KMS-11 (cell line): ENCODE measurements at regions not wholly inside any gene's neighbourhood (a gene's known extent, or its start where the extent isn't known, plus 50 kb on each side); places are given as distances from the start of the nearest gene placed in this dataset.

Source experiments
- H2AFZ ChIP-seq: fragments of 200-600 bp; sonication (generic); 2 replicates; pipeline ENCODE4 v1.6.1; 2016; ENCODE audit warnings: antibody characterized with exemption, mixed run types, low read depth
- H3K27ac ChIP-seq: fragments of 200-600 bp; sonication (generic); 2 replicates; pipeline ENCODE4 v1.6.1; 2016; ENCODE audit warnings: mild to moderate bottlenecking, mixed run types
- H3K27me3 ChIP-seq: fragments of 200-600 bp; sonication (generic); 2 replicates; pipeline ENCODE4 v1.6.1; 2017; ENCODE audit warnings: mild to moderate bottlenecking, low read depth, mixed run types, moderate library complexity; ENCODE audit not compliant: insufficient read depth
- H3K36me3 ChIP-seq: fragments of 200-600 bp; sonication (generic); 2 replicates; pipeline ENCODE4 v1.6.1; 2017; ENCODE audit warnings: mild to moderate bottlenecking, mixed run types; ENCODE audit not compliant: insufficient read depth
- H3K4me1 ChIP-seq: fragments of 200-600 bp; sonication (generic); 2 replicates; pipeline ENCODE4 v1.6.1; 2016; ENCODE audit warnings: mild to moderate bottlenecking, low read depth, mixed run types; ENCODE audit not compliant: poor library complexity, severe bottlenecking
- H3K4me2 ChIP-seq: fragments of 200-600 bp; sonication (generic); 2 replicates; pipeline ENCODE4 v1.7.0; 2016; ENCODE audit warnings: mild to moderate bottlenecking, mixed run types
- H3K4me3 ChIP-seq: fragments of 200-600 bp; sonication (generic); IDR thresholded peaks from 2 replicates; pipeline ENCODE4 v1.6.1; 2017; ENCODE audit warnings: low read depth, low read length, mixed read lengths; ENCODE audit not compliant: insufficient read depth
- H3K79me2 ChIP-seq: fragments of 200-600 bp; sonication (generic); 2 replicates; pipeline ENCODE4 v1.6.1; 2016; ENCODE audit warnings: low read depth, mixed run types; ENCODE audit not compliant: insufficient read depth
- H3K9ac ChIP-seq: fragments of 200-600 bp; sonication (generic); 2 replicates; pipeline ENCODE4 v1.6.1; 2016; ENCODE audit warnings: mild to moderate bottlenecking, mixed run types
- H4K20me1 ChIP-seq: fragments of 200-600 bp; sonication (generic); 2 replicates; pipeline ENCODE4 v1.6.1; 2016; ENCODE audit warnings: mild to moderate bottlenecking, mixed run types; ENCODE audit not compliant: insufficient read depth
- CTCF ChIP-seq: fragments of 200-600 bp; sonication (generic); conservative IDR thresholded peaks from 2 replicates; pipeline ENCODE4 v1.6.1; 2017; ENCODE audit warnings: low read depth, mild to moderate bottlenecking, antibody characterized with exemption, low read length, moderate library complexity, mixed read lengths

DNA sequence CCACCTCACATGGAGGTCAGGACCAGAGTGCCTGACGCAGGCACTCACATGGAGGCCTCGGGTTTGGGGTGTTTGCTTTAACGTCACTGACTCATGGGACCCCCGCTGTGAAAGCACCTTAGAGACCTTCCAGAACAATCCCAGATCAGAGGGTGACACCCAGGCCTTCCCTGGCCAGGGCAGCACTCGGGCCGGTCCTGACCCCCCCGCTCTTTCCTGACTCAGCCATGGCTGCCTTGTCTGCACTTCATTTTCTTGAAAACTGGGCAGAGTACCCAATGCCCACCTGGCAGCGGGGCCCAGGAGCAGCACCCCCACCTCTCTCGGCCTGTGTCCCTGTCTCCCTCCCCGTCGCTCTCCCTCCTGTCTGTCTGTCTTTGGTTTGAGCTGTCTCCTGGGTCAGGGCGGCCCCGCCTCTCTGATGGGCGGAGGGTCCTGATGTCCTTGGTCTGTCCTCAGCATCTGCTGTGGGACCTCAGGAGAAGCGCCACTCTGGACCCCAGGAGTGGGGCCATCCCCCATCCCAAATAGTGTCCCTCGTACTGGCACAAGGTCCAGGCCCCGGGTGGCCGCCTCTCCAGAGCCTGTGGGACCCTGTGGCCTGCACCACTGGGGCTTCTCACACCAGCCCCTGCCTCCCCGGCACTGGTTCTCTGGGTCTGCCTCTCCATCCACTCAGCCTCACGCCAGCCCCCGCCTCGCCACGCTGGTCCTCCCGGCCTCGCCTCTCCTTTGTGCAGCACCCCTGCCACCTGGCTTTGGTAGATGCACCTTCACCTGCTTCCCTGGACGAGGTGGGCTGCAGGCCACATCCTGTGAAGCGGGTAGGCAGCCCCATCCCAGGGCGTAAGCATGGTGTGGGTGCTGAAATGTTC, 55.9 kb upstream of the ZNF469 start:
- no peak for TF ChIP-seq CTCF

GRCh38 chr16:88327561-88328312, 55.0 kb upstream of the ZNF469 start:
- no peak overlapping the region for H3K4me2 ChIP-seq
- no peak overlapping the region for H3K9ac ChIP-seq
- H3K36me3 ChIP-seq, result no peaks in the 10 kb centered on the region
- TF ChIP-seq CTCF, result no peak
- H3K4me1 ChIP-seq, result no peaks in the 10 kb centered on the region
- peaks cover 33% of the 10 kb centered on the region; the same call in 1 of the 2 replicates for H3K27me3 ChIP-seq
- no peaks in the 10 kb centered on the region for H4K20me1 ChIP-seq
- no peaks in the 10 kb centered on the region for H3K79me2 ChIP-seq
- no peak overlapping the region for H2AFZ ChIP-seq
- H3K27ac ChIP-seq, result no peak overlapping the region
- H3K4me3 ChIP-seq, result no peak overlapping the region

More for the DNA sequence above, 55.9 kb upstream of the ZNF469 start:
- H3K4me2 ChIP-seq, result no peak overlapping the region
- no peaks in the 10 kb centered on the region for H3K4me1 ChIP-seq
- peaks cover 35% of the 10 kb centered on the region; the same call in 1 of the 2 replicates for H3K27me3 ChIP-seq
- no peak overlapping the region for H3K9ac ChIP-seq
- no peak overlapping the region for H3K4me3 ChIP-seq
- no peak overlapping the region for H3K27ac ChIP-seq
- H4K20me1 ChIP-seq, result no peaks in the 10 kb centered on the region
- no peaks in the 10 kb centered on the region for H3K79me2 ChIP-seq
- H3K36me3 ChIP-seq, result no peaks in the 10 kb centered on the region
- H2AFZ ChIP-seq, result no peak overlapping the region

DNA sequence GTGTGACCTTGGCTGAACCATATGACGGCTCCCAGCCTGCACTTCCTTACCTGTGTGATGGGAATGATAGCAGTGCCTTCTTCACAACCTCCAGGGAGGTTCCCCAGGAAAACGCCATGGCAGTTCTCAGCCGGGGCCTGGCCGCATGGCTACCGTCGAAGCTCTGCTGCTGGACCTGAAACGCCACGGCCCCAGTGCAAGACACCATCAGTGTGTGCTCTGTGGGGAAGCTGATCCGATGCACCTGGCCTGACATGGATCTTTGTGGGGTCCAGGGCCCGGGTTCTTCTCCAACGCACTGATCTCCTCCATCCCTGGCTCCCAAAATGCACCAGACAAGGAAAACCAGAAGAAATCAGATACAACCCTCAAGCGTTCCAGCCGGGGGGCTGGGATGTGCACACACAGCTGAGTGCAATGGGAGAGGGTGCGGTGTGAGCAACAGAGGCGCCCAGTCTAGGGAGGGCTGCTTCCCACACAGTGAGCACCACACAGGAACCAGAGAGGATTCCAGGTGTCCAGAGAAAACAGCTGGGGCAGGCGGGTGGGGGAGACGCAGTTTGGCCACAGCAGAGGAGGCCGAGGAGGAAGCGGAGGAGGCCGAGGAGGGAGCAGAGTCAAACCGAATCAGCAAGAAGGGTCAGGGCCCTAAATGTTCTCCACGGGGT, 54.3 kb upstream of the ZNF469 start:
- TF ChIP-seq CTCF, result no peak
- no peak overlapping the region for H3K9ac ChIP-seq
- no peaks in the 10 kb centered on the region for H3K36me3 ChIP-seq
- H3K4me3 ChIP-seq, result no peak overlapping the region
- no peak overlapping the region for H2AFZ ChIP-seq
- no peaks in the 10 kb centered on the region for H3K79me2 ChIP-seq
- H3K27ac ChIP-seq, result no peak overlapping the region
- peaks cover 33% of the 10 kb centered on the region; the same call in 1 of the 2 replicates for H3K27me3 ChIP-seq
- no peaks in the 10 kb centered on the region for H4K20me1 ChIP-seq
- no peaks in the 10 kb centered on the region for H3K4me1 ChIP-seq
- no peak overlapping the region for H3K4me2 ChIP-seq
